ENCODE measurements at regions not wholly inside any gene's neighbourhood (a gene's known extent, or its start where the extent isn't known, plus 50 kb on each side); places are given as distances from the start of the nearest gene placed in this dataset.

- TF ChIP-seq POLR2A (IDR thresholded peaks at IDR 0.05), result no peak
- TF ChIP-seq CTCF (IDR thresholded peaks at IDR 0.05), result no peak
Measured at GRCh38 chr5:89695371-89695770, 714.2 kb downstream of the CETN3 start.
